ENCODE measurements at regions not wholly inside any gene's neighbourhood (a gene's known extent, or its start where the extent isn't known, plus 50 kb on each side); places are given as distances from the start of the nearest gene placed in this dataset.
A peak's percentile ranks its signal among the peaks of the same experiment; 100 is the strongest.

DNA sequence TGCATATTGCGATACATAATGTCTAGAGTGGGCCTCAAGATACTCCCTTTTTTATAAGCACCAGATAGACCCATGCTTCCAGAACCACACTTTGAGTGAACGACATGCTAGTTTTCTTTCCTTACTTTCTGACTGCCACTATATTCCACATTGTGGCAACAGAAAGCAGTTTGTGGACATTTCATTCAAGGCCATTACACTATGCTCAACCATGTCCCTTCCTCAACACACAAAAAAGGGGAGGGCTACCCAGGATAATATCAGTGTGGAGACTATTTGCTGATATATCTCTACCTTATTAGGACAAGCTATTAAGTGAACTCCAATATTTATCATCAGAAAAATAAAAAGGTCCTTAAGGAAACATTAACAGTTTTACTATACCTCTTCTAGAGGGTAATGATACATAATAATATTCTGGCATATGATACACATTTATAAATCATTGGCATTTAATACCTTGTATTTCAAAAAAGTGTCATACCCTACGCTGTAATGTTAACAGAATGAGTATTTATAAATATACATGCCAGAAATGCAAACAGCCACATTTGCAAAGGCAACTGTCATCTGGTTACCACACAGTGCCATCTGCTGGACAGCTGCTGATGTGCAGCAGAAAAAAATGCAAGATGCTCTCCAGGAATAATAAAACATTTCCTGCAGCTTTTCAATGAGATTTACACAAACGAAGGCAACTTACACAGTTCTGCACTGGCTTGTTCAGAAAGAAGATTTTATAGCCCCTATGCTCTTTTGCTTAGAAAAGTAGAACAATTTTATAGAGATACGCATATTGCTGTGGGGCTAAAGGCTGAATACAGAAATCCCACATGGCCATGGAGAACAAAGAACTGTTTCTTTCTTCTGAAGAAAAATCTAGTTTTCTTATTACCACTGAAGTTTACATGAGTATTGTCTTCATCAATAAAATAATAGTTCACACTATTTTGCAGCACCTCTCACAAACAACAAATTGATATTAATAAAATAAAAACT is 182.2 kb upstream of the GRIP1 start:
- 36 to 40% methylated on average over 5 of the region's 5 CpGs for WGBS, 2 donors
- intact Hi-C loops (cut with DNase I), result loop anchor here (10.0 kb wide), 1 partner anchor 176 kb away; no protein-coding TSS in a partner anchor
- H3K9me3 ChIP-seq, result no peaks in the 10 kb centered on the region
- H3K4me3 ChIP-seq, result no peak overlapping the region
- DNase-seq (peak; percentile 45 to 74 (median 58)), ATAC-seq (peak; percentile 33)
- H3K36me3 ChIP-seq (replicated peaks in 1 of 2; ENCODE audit: insufficient read depth in 1 of 2, low read depth in 2 of 2), result no peaks in the 10 kb centered on the region
- TF ChIP-seq POLR2A (IDR thresholded peaks at IDR 0.05), result no peak
- TF ChIP-seq, protein P1, sequence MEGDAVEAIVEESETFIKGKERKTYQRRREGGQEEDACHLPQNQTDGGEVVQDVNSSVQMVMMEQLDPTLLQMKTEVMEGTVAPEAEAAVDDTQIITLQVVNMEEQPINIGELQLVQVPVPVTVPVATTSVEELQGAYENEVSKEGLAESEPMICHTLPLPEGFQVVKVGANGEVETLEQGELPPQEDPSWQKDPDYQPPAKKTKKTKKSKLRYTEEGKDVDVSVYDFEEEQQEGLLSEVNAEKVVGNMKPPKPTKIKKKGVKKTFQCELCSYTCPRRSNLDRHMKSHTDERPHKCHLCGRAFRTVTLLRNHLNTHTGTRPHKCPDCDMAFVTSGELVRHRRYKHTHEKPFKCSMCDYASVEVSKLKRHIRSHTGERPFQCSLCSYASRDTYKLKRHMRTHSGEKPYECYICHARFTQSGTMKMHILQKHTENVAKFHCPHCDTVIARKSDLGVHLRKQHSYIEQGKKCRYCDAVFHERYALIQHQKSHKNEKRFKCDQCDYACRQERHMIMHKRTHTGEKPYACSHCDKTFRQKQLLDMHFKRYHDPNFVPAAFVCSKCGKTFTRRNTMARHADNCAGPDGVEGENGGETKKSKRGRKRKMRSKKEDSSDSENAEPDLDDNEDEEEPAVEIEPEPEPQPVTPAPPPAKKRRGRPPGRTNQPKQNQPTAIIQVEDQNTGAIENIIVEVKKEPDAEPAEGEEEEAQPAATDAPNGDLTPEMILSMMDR (IDR thresholded peaks at IDR 0.05), result peak; percentile 53 to 86 (median 79)
- H3K4me1 ChIP-seq, result no peaks in the 10 kb centered on the region
- no peak overlapping the region for H3K27ac ChIP-seq
- H3K27me3 ChIP-seq, result no peaks in the 10 kb centered on the region

DNA sequence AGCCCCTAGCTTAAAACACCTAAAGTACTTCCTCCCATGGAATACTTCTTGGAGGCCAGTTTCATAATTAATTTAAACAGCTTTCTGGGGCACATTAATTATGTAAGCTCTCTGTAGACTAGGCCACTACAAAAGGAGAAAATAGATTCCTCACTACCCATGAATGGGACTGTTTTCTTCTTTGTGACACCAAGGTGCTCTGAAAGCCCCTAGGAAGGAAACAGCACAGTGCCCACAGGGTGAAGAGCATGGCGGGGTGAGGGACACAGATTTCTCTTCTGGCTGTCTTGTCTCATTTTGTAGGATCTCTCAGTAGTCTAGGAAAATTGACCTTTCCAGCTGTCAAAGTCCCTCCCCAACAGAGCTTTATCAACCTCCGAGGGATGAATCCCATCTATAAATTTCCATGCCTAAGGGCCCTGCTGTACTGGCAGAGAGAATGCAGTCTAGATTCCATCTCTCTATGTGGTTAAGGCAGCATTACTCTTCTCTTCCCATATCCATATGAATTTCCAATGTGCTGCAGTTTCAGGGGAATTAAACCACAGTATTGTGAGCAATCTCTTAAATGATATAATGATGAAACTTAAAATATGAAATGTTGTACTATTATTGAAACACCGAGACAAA is 183.6 kb upstream of the GRIP1 start:
- ATAC-seq (no peak), DNase-seq (no peak)
- TF ChIP-seq, protein P1 (IDR thresholded peaks at IDR 0.05), result no peak
- TF ChIP-seq POLR2A (IDR thresholded peaks at IDR 0.05), result no peak
- no peak overlapping the region for H3K27ac ChIP-seq
- H3K9me3 ChIP-seq, result no peaks in the 10 kb centered on the region
- intact Hi-C loops (cut with DNase I), result loop anchor here (10.0 kb wide), 1 partner anchor 178 kb away; no protein-coding TSS in a partner anchor
- H3K4me1 ChIP-seq, result no peaks in the 10 kb centered on the region
- no peaks in the 10 kb centered on the region for H3K36me3 ChIP-seq (replicated peaks in 1 of 2; ENCODE audit: insufficient read depth in 1 of 2, low read depth in 2 of 2)
- H3K27me3 ChIP-seq, result no peaks in the 10 kb centered on the region
- WGBS, 2 donors, result 75 to 86% methylated on average over 3 of the region's 3 CpGs
- no peak overlapping the region for H3K4me3 ChIP-seq

DNA sequence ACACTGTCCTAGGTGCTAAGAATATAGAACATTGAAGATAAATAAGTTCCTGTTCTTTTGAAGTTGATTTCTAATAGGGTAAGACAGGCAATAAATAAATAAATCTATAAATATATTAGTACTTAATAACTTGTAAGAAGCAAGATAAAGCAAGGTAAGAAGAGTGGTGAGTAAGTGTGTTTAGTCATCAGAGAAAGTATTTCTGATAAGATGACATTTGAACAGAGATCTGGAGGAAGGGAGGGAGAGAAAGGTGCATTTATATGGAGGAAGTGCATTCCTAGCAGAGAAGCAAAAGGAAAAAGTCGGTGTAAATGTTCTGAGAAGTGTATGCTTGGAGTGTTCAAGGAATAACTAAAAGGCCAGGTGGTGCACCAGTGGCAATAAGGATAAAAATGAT is 184.4 kb upstream of the GRIP1 start:
- intact Hi-C loops (cut with DNase I), result loop anchor here (10.0 kb wide), 1 partner anchor 178 kb away; no protein-coding TSS in a partner anchor
- 0 to 29% methylated on average over 1 of the region's 1 CpG for WGBS, 2 donors
- Histone ChIP-seq H3K9me3 (no peaks in the 10 kb centered on the region), H3K4me1 (no peaks in the 10 kb centered on the region), H3K4me3 (no peak overlapping the region), H3K27me3 (no peaks in the 10 kb centered on the region), H3K36me3 (replicated peaks in 1 of 2; ENCODE audit: insufficient read depth in 1 of 2, low read depth in 2 of 2) (no peaks in the 10 kb centered on the region), H3K27ac (no peak overlapping the region)
- ATAC-seq, result no peak
- DNase-seq, result no peak
- no peak for TF ChIP-seq POLR2A (IDR thresholded peaks at IDR 0.05)
- TF ChIP-seq, protein P1 (IDR thresholded peaks at IDR 0.05), result no peak

DNA sequence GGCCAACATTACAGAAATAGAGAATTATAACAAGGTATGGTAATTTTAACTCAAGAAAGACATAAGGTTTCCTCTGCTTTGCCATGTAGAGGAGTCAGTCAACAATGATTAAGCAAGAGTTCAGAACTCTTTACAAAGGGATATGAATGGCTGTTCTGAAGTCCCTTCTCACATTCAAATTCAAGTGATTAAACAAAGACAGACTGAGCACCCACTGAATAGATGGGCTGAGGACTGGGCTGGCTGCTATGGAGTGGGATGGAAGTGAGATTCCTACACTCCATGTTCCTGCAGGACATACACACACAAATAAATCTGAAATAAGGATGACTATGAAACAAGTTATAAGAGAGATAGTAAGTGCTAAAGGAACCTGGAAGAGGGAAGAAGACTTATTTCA is 199.0 kb upstream of the GRIP1 start:
- Histone ChIP-seq H3K36me3 (replicated peaks in 1 of 2; ENCODE audit: insufficient read depth in 1 of 2, low read depth in 2 of 2) (no peaks in the 10 kb centered on the region), H3K9me3 (no peaks in the 10 kb centered on the region), H3K4me3 (no peak overlapping the region), H3K4me1 (no peaks in the 10 kb centered on the region), H3K27me3 (no peaks in the 10 kb centered on the region), H3K27ac (no peak overlapping the region)
- ATAC-seq (no peak), DNase-seq (no peak)
- intact Hi-C loops (cut with DNase I), result no loop called here
- TF ChIP-seq, protein P1 (IDR thresholded peaks at IDR 0.05), result no peak
- no peak for TF ChIP-seq POLR2A (IDR thresholded peaks at IDR 0.05)
